Skeletal muscle tissue (tissue), 3 donors: ENCODE measurements at regions not wholly inside any gene's neighbourhood (a gene's known extent, or its start where the extent isn't known, plus 50 kb on each side); places are given as distances from the start of the nearest gene placed in this dataset.

Experiments used
- H3K27ac ChIP-seq: one replicate; pipeline ENCODE4 v1.7.0; 2013; ENCODE audit warnings: mild to moderate bottlenecking, low read depth, low read length, inconsistent platforms
- H3K27me3 ChIP-seq, 3 donors: one replicate each; pipeline ENCODE4 v1.7.0; 2013; ENCODE audit warnings: low read length in 3 of 3; ENCODE audit not compliant: control insufficient read depth in 3 of 3, insufficient read depth in 3 of 3
- H3K36me3 ChIP-seq, 3 donors: one replicate each; pipeline ENCODE4 v1.7.0; 2013; ENCODE audit warnings: low read length in 3 of 3; ENCODE audit not compliant: control insufficient read depth in 3 of 3, insufficient read depth in 3 of 3
- H3K4me1 ChIP-seq, 3 donors: one replicate each; pipeline ENCODE4 v1.7.0; 2013; ENCODE audit warnings: low read length in 3 of 3, mild to moderate bottlenecking in 3 of 3; ENCODE audit not compliant: control insufficient read depth in 3 of 3, insufficient read depth in 3 of 3
- H3K4me3 ChIP-seq, 3 donors: one replicate each; pipeline ENCODE4 v1.7.0; 2013; ENCODE audit warnings: low read length in 3 of 3
- H3K9ac ChIP-seq, 3 donors: one replicate each; pipeline ENCODE4 v1.7.0; 2013; ENCODE audit warnings: low read length in 3 of 3, mild to moderate bottlenecking in 3 of 3, moderate library complexity in 2 of 3, low read depth in 1 of 3
- H3K9me3 ChIP-seq, 3 donors: one replicate each; pipeline ENCODE4 v1.7.0; 2013; ENCODE audit warnings: low read length in 3 of 3; ENCODE audit not compliant: control insufficient read depth in 3 of 3
- donor health status: Osteomylitis.

GRCh38 chr18:11251229-11251890, 102.0 kb upstream of the PIEZO2 start:
- H3K4me3 ChIP-seq, result no peak overlapping the region
- peaks cover 0 to 3% (median 0%) of the 10 kb centered on the region in 3 donors for H3K4me1 ChIP-seq
- no peak overlapping the region for H3K27ac ChIP-seq
- H3K36me3 ChIP-seq, result peaks cover 0 to 5% (median 0%) of the 10 kb centered on the region in 3 donors
- no peak overlapping the region for H3K9ac ChIP-seq
- H3K9me3 ChIP-seq, result no peaks in the 10 kb centered on the region
- H3K27me3 ChIP-seq, result no peaks in the 10 kb centered on the region

- no peak overlapping the region for H3K9ac ChIP-seq
- H3K27me3 ChIP-seq, result no peaks in the 10 kb centered on the region
- peaks cover 0 to 3% (median 0%) of the 10 kb centered on the region in 3 donors for H3K4me1 ChIP-seq
- peaks cover 0 to 5% (median 0%) of the 10 kb centered on the region in 3 donors for H3K36me3 ChIP-seq
- no peaks in the 10 kb centered on the region for H3K9me3 ChIP-seq
- H3K4me3 ChIP-seq, result no peak overlapping the region
- no peak overlapping the region for H3K27ac ChIP-seq
Observed at GRCh38 chr18:11249391-11249790, 100.0 kb upstream of the PIEZO2 start.

GRCh38 chr18:11247381-11247970, 98.1 kb upstream of the PIEZO2 start:
- H3K9me3 ChIP-seq, result no peaks in the 10 kb centered on the region
- peaks cover 0 to 1% (median 0%) of the 10 kb centered on the region in 3 donors for H3K4me1 ChIP-seq
- no peak overlapping the region for H3K9ac ChIP-seq
- H3K36me3 ChIP-seq, result peaks cover 0 to 5% (median 0%) of the 10 kb centered on the region in 3 donors
- no peak overlapping the region for H3K27ac ChIP-seq
- H3K4me3 ChIP-seq, result no peak overlapping the region
- H3K27me3 ChIP-seq, result no peaks in the 10 kb centered on the region

- Histone ChIP-seq H3K9me3 (no peaks in the 10 kb centered on the region), H3K4me1 (no peaks in the 10 kb centered on the region), H3K27me3 (no peaks in the 10 kb centered on the region), H3K36me3 (peaks cover 0 to 5% (median 0%) of the 10 kb centered on the region in 3 donors), H3K9ac (no peak overlapping the region), H3K27ac (peak overlapping the region; percentile 19), H3K4me3 (no peak overlapping the region)
Observed at GRCh38 chr18:11246495-11247300, 97.3 kb upstream of the PIEZO2 start.

GRCh38 chr18:11245879-11246278, 96.5 kb upstream of the PIEZO2 start:
- H3K9ac ChIP-seq, result no peak overlapping the region
- no peak overlapping the region for H3K4me3 ChIP-seq
- H3K9me3 ChIP-seq, result no peaks in the 10 kb centered on the region
- peaks cover 0 to 5% (median 0%) of the 10 kb centered on the region in 3 donors for H3K36me3 ChIP-seq
- H3K27ac ChIP-seq, result peak overlapping the region; percentile 19
- H3K4me1 ChIP-seq, result no peaks in the 10 kb centered on the region
- no peaks in the 10 kb centered on the region for H3K27me3 ChIP-seq

- Histone ChIP-seq H3K4me3 (no peak overlapping the region), H3K9ac (no peak overlapping the region), H3K36me3 (no peaks in the 10 kb centered on the region), H3K9me3 (no peaks in the 10 kb centered on the region), H3K27me3 (no peaks in the 10 kb centered on the region), H3K27ac (no peak overlapping the region), H3K4me1 (no peaks in the 10 kb centered on the region)
Observed at GRCh38 chr18:11237484-11237883, 88.1 kb upstream of the PIEZO2 start.

GRCh38 chr18:11237066-11237465, 87.7 kb upstream of the PIEZO2 start:
- H3K9me3 ChIP-seq, result no peaks in the 10 kb centered on the region
- no peaks in the 10 kb centered on the region for H3K27me3 ChIP-seq
- no peaks in the 10 kb centered on the region for H3K36me3 ChIP-seq
- no peak overlapping the region for H3K4me3 ChIP-seq
- H3K9ac ChIP-seq, result no peak overlapping the region
- no peaks in the 10 kb centered on the region for H3K4me1 ChIP-seq
- no peak overlapping the region for H3K27ac ChIP-seq

GRCh38 chr18:11224153-11224552, 74.8 kb upstream of the PIEZO2 start:
- peaks cover 0 to 3% (median 0%) of the 10 kb centered on the region in 3 donors for H3K9me3 ChIP-seq
- no peak overlapping the region for H3K9ac ChIP-seq
- H3K27ac ChIP-seq, result no peak overlapping the region
- no peaks in the 10 kb centered on the region for H3K4me1 ChIP-seq
- H3K4me3 ChIP-seq, result no peak overlapping the region
- H3K36me3 ChIP-seq, result no peaks in the 10 kb centered on the region
- no peaks in the 10 kb centered on the region for H3K27me3 ChIP-seq

GRCh38 chr18:11219571-11219970, 70.2 kb upstream of the PIEZO2 start:
- Histone ChIP-seq H3K9ac (no peak overlapping the region), H3K4me1 (peaks cover 0 to 2% (median 0%) of the 10 kb centered on the region in 3 donors), H3K27me3 (peaks cover 0 to 3% (median 0%) of the 10 kb centered on the region in 3 donors), H3K4me3 (no peak overlapping the region), H3K36me3 (no peaks in the 10 kb centered on the region), H3K9me3 (no peaks in the 10 kb centered on the region), H3K27ac (no peak overlapping the region)

GRCh38 chr18:11215216-11215615, 65.8 kb upstream of the PIEZO2 start:
- peaks cover 0 to 3% (median 2%) of the 10 kb centered on the region in 3 donors for H3K4me1 ChIP-seq
- H3K9ac ChIP-seq, result no peak overlapping the region
- no peak overlapping the region for H3K4me3 ChIP-seq
- H3K27ac ChIP-seq, result no peak overlapping the region
- no peaks in the 10 kb centered on the region for H3K9me3 ChIP-seq
- H3K27me3 ChIP-seq, result peaks cover 0 to 3% (median 0%) of the 10 kb centered on the region in 3 donors
- H3K36me3 ChIP-seq, result no peaks in the 10 kb centered on the region
